ENCODE measurements at regions not wholly inside any gene's neighbourhood (a gene's known extent, or its start where the extent isn't known, plus 50 kb on each side); places are given as distances from the start of the nearest gene placed in this dataset.

DNA sequence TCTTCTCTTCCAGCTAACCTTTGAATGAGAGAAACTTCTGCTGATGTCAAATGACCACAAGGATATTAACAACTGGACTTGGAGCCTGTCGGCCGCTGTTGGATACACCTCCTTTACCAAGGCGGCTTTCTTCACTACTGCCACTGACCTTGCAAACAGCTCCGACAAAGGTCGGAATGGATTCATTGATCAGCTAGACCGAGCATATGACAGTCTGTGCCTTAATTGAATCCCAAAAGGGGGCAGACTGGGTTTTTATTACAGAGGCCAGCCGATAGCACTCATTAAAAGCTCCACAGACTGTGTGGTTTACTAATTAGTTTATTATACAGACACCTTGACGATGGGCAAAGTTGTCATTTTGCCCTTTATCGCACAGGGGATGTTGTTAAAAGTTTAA lies 394.5 kb downstream of the RERGL start:
- Histone ChIP-seq H3F3A (ENCODE audit: control insufficient read depth, insufficient read depth) (no peaks in the 10 kb centered on the region), H3K4me1 (ENCODE audit: control insufficient read depth, low read length) (no peaks in the 10 kb centered on the region), H3K9me3 (ENCODE audit: control insufficient read depth, insufficient read depth, low read length) (no peaks in the 10 kb centered on the region), H3K4me2 (ENCODE audit: low read length) (no peak overlapping the region), H3K4me3 (ENCODE audit: low read length) (no peak overlapping the region), H3K27me3 (ENCODE audit: control insufficient read depth, low read length) (no peaks in the 10 kb centered on the region), H3K36me3 (ENCODE audit: control insufficient read depth, low read length) (no peaks in the 10 kb centered on the region), H3K27ac (ENCODE audit: low read depth, low read length) (no peak overlapping the region), H3K9me2 (replicated peaks; ENCODE audit: control insufficient read depth, low read length) (no peaks in the 10 kb centered on the region), H4K20me1 (ENCODE audit: control insufficient read depth, insufficient read depth, low read depth, low read length) (no peaks in the 10 kb centered on the region), H3K79me2 (ENCODE audit: control insufficient read depth, low read length) (no peaks in the 10 kb centered on the region)
- no peak for TF ChIP-seq EZH2phosphoT487 (IDR thresholded peaks at IDR 0.05; ENCODE audit: borderline replicate concordance, low read length)
- TF ChIP-seq, protein P1, sequence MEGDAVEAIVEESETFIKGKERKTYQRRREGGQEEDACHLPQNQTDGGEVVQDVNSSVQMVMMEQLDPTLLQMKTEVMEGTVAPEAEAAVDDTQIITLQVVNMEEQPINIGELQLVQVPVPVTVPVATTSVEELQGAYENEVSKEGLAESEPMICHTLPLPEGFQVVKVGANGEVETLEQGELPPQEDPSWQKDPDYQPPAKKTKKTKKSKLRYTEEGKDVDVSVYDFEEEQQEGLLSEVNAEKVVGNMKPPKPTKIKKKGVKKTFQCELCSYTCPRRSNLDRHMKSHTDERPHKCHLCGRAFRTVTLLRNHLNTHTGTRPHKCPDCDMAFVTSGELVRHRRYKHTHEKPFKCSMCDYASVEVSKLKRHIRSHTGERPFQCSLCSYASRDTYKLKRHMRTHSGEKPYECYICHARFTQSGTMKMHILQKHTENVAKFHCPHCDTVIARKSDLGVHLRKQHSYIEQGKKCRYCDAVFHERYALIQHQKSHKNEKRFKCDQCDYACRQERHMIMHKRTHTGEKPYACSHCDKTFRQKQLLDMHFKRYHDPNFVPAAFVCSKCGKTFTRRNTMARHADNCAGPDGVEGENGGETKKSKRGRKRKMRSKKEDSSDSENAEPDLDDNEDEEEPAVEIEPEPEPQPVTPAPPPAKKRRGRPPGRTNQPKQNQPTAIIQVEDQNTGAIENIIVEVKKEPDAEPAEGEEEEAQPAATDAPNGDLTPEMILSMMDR (IDR thresholded peaks at IDR 0.05; ENCODE audit: low read depth, low read length, poor library complexity, severe bottlenecking): no peak

GRCh38 chr12:17691369-17691768 lies 398.6 kb downstream of the RERGL start:
- Histone ChIP-seq H3K9me2 (replicated peaks; ENCODE audit: control insufficient read depth, low read length) (no peaks in the 10 kb centered on the region), H3K4me2 (ENCODE audit: low read length) (no peak overlapping the region), H4K20me1 (ENCODE audit: control insufficient read depth, insufficient read depth, low read depth, low read length) (no peaks in the 10 kb centered on the region), H3K27ac (ENCODE audit: low read depth, low read length) (no peak overlapping the region), H3K79me2 (ENCODE audit: control insufficient read depth, low read length) (no peaks in the 10 kb centered on the region), H3F3A (ENCODE audit: control insufficient read depth, insufficient read depth) (no peaks in the 10 kb centered on the region), H3K4me1 (ENCODE audit: control insufficient read depth, low read length) (no peaks in the 10 kb centered on the region), H3K27me3 (ENCODE audit: control insufficient read depth, low read length) (no peaks in the 10 kb centered on the region), H3K4me3 (ENCODE audit: low read length) (no peak overlapping the region), H3K36me3 (ENCODE audit: control insufficient read depth, low read length) (no peaks in the 10 kb centered on the region), H3K9me3 (ENCODE audit: control insufficient read depth, insufficient read depth, low read length) (no peaks in the 10 kb centered on the region)
- TF ChIP-seq, protein P1 (IDR thresholded peaks at IDR 0.05; ENCODE audit: low read depth, low read length, poor library complexity, severe bottlenecking): no peak
- TF ChIP-seq EZH2phosphoT487 (IDR thresholded peaks at IDR 0.05; ENCODE audit: borderline replicate concordance, low read length): no peak

- no peak overlapping the region for H3K27ac ChIP-seq (ENCODE audit: low read depth, low read length)
- no peaks in the 10 kb centered on the region for H4K20me1 ChIP-seq (ENCODE audit: control insufficient read depth, insufficient read depth, low read depth, low read length)
- H3F3A ChIP-seq (ENCODE audit: control insufficient read depth, insufficient read depth): no peaks in the 10 kb centered on the region
- H3K4me2 ChIP-seq (ENCODE audit: low read length): no peak overlapping the region
- H3K4me1 ChIP-seq (ENCODE audit: control insufficient read depth, low read length): no peaks in the 10 kb centered on the region
- no peaks in the 10 kb centered on the region for H3K9me2 ChIP-seq (replicated peaks; ENCODE audit: control insufficient read depth, low read length)
- no peak overlapping the region for H3K4me3 ChIP-seq (ENCODE audit: low read length)
- no peaks in the 10 kb centered on the region for H3K79me2 ChIP-seq (ENCODE audit: control insufficient read depth, low read length)
- TF ChIP-seq, protein P1 (IDR thresholded peaks at IDR 0.05; ENCODE audit: low read depth, low read length, poor library complexity, severe bottlenecking): no peak
- TF ChIP-seq EZH2phosphoT487 (IDR thresholded peaks at IDR 0.05; ENCODE audit: borderline replicate concordance, low read length): no peak
- H3K27me3 ChIP-seq (ENCODE audit: control insufficient read depth, low read length): no peaks in the 10 kb centered on the region
- no peaks in the 10 kb centered on the region for H3K9me3 ChIP-seq (ENCODE audit: control insufficient read depth, insufficient read depth, low read length)
- H3K36me3 ChIP-seq (ENCODE audit: control insufficient read depth, low read length): no peaks in the 10 kb centered on the region
Observed at GRCh38 chr12:17680220-17680619, 409.8 kb downstream of the RERGL start.
